Ascending aorta (tissue), 2 donors: ENCODE measurements at regions not wholly inside any gene's neighbourhood (a gene's known extent, or its start where the extent isn't known, plus 50 kb on each side); places are given as distances from the start of the nearest gene placed in this dataset.

Experiments
- DNase-seq, 2 donors: peaks; one replicate each; pipeline ENCODE4 v3.0.0-alpha.2; 2019; ENCODE audit warnings: low spot score in 2 of 2
- H3K27ac ChIP-seq, 2 donors: fragments of 200-600 bp; sonication (generic); one replicate each; pipeline ENCODE4 v1.5.1; 2016 to 2017; ENCODE audit warnings: mild to moderate bottlenecking in 1 of 2
- H3K27me3 ChIP-seq: fragments of 200-600 bp; sonication (generic); one replicate; pipeline ENCODE4 v1.5.1; 2017
- H3K36me3 ChIP-seq, 2 donors: fragments of 200-600 bp; sonication (generic); one replicate each; pipeline ENCODE4 v1.5.1; 2016
- H3K4me1 ChIP-seq, 2 donors: fragments of 200-600 bp; sonication (generic); one replicate each; pipeline ENCODE4 v1.5.1; 2016 to 2017; ENCODE audit warnings: mild to moderate bottlenecking in 1 of 2
- H3K4me3 ChIP-seq, 2 donors: fragments of 200-600 bp; sonication (generic); one replicate each; pipeline ENCODE4 v1.5.1; 2016 to 2017; ENCODE audit warnings: mild to moderate bottlenecking in 1 of 2
- H3K9me3 ChIP-seq, 2 donors: fragments of 200-600 bp; sonication (generic); one replicate each; pipeline ENCODE4 v1.5.1; 2016
- CTCF ChIP-seq, 3 experiments: fragments of 200-600 bp in 2 of 3; fragments of 450-650 bp in 1 of 3; sonication (generic) in 2 of 3; IDR thresholded peaks; one replicate each; pipeline ENCODE4 v1.5.1; 2016 to 2019; ENCODE audit warnings: antibody characterized with exemption in 3 of 3, mild to moderate bottlenecking in 1 of 3, moderate library complexity in 1 of 3
- intact Hi-C: fragments of 100-400 bp; cut with DNase I; formaldehyde crosslinking; loops from one replicate; pipeline ENCODE4 v1.15.1; 2023

GRCh38 chr2:852168-852567, 98.5 kb upstream of the SNTG2 start:
- no peaks in the 10 kb centered on the region for H3K36me3 ChIP-seq
- intact Hi-C loops: loop anchor here (10.0 kb wide), 1 partner anchor 693 kb away; no protein-coding TSS in a partner anchor

GRCh38 chr2:851680-852079, 99.0 kb upstream of the SNTG2 start:
- TF ChIP-seq CTCF (IDR thresholded peaks at IDR 0.05): no peak
- Histone ChIP-seq H3K36me3 (no peaks in the 10 kb centered on the region), H3K9me3 (no peaks in the 10 kb centered on the region), H3K4me3 (no peak overlapping the region), H3K4me1 (no peaks in the 10 kb centered on the region), H3K27ac (no peak overlapping the region), H3K27me3 (no peaks in the 10 kb centered on the region)
- no peak for DNase-seq
- intact Hi-C loops: loop anchor here (10.0 kb wide), 1 partner anchor 693 kb away; no protein-coding TSS in a partner anchor

More at GRCh38 chr2:852168-852567, 98.5 kb upstream of the SNTG2 start:
- Histone ChIP-seq H3K27ac (no peak overlapping the region), H3K4me3 (no peak overlapping the region), H3K4me1 (no peaks in the 10 kb centered on the region), H3K27me3 (no peaks in the 10 kb centered on the region), H3K9me3 (no peaks in the 10 kb centered on the region)
- no peak for TF ChIP-seq CTCF (IDR thresholded peaks at IDR 0.05)
- DNase-seq: no peak

GRCh38 chr2:851078-851477, 99.6 kb upstream of the SNTG2 start:
- no peak for TF ChIP-seq CTCF (IDR thresholded peaks at IDR 0.05)
- H3K4me1 ChIP-seq: no peaks in the 10 kb centered on the region
- H3K36me3 ChIP-seq: no peaks in the 10 kb centered on the region
- no peaks in the 10 kb centered on the region for H3K9me3 ChIP-seq
- no peak for DNase-seq
- intact Hi-C loops: loop anchor here (10.0 kb wide), 1 partner anchor 694 kb away; no protein-coding TSS in a partner anchor
- no peaks in the 10 kb centered on the region for H3K27me3 ChIP-seq
- no peak overlapping the region for H3K4me3 ChIP-seq
- no peak overlapping the region for H3K27ac ChIP-seq

- DNase-seq: no peak
- TF ChIP-seq CTCF (IDR thresholded peaks at IDR 0.05): no peak
- intact Hi-C loops: loop anchor here (10.0 kb wide), 1 partner anchor 694 kb away; no protein-coding TSS in a partner anchor
- Histone ChIP-seq H3K4me3 (no peak overlapping the region), H3K27ac (no peak overlapping the region), H3K36me3 (no peaks in the 10 kb centered on the region), H3K9me3 (no peaks in the 10 kb centered on the region), H3K4me1 (no peaks in the 10 kb centered on the region), H3K27me3 (no peaks in the 10 kb centered on the region)
Measured at GRCh38 chr2:850429-850828, 100.2 kb upstream of the SNTG2 start.

GRCh38 chr2:848099-848498, 102.5 kb upstream of the SNTG2 start:
- Histone ChIP-seq H3K4me1 (no peaks in the 10 kb centered on the region), H3K4me3 (no peak overlapping the region), H3K27me3 (no peaks in the 10 kb centered on the region), H3K9me3 (no peaks in the 10 kb centered on the region), H3K36me3 (no peaks in the 10 kb centered on the region), H3K27ac (no peak overlapping the region)
- DNase-seq: no peak
- TF ChIP-seq CTCF (IDR thresholded peaks at IDR 0.05): no peak
- intact Hi-C loops: no loop called here

- Histone ChIP-seq H3K4me1 (no peaks in the 10 kb centered on the region), H3K9me3 (no peaks in the 10 kb centered on the region), H3K27me3 (no peaks in the 10 kb centered on the region), H3K36me3 (no peaks in the 10 kb centered on the region), H3K4me3 (no peak overlapping the region), H3K27ac (no peak overlapping the region)
- intact Hi-C loops: no loop called here
- no peak for DNase-seq
- no peak for TF ChIP-seq CTCF (IDR thresholded peaks at IDR 0.05)
Measured at GRCh38 chr2:847669-848068, 103.0 kb upstream of the SNTG2 start.
